HG03064 (cell line): ENCODE measurements at regions not wholly inside any gene's neighbourhood (a gene's known extent, or its start where the extent isn't known, plus 50 kb on each side); places are given as distances from the start of the nearest gene placed in this dataset.

Experiments
- ATAC-seq: cut with Tn5 transposase; IDR thresholded peaks from one replicate; pipeline ENCODE4 v1.9.1; 2021; ENCODE audit warnings: low read depth; ENCODE audit not compliant: unreplicated experiment

DNA sequence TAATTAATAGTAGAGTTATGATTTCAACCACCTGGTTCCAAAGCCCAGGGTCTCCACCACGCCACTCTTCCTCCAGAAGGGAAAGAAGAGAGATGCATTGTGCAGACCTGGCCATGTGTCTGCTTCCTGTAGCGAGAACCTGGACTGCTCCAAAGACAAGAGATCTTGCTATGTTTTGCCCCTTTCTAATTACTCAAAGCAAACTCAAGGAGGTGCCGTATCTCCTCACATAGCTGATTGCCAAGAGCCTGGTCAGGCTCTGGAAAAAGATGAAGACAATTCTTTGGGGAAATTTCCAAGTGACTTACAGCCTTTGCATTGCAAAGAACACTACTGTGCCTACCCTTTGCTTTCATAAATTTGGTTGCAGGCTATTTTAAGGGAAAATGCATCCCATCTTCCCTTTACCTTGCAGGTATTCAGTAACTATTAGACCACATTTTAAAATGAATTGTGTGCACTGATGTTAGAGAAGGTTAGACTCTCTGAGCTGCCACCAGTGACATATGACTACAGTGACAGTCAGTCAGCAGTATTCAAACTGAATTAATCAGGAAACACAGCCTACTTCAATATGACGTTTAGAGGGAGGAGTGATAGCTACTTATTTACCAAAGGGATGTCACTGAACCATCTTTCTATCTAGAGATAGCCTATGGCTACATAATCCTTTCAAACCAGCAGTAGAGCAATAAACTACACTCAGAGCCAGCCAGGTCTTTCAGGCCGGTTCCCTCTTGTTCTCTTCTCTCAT lies 842.1 kb upstream of the FANCL start:
- ATAC-seq = no peak

- no peak for ATAC-seq
Observed at GRCh38 chr2:59082657-59083056, 841.5 kb upstream of the FANCL start.

- no peak for ATAC-seq
Observed at GRCh38 chr2:59080451-59081181, 839.5 kb upstream of the FANCL start.

GRCh38 chr2:59077981-59078531 lies 836.9 kb upstream of the FANCL start:
- no peak for ATAC-seq

DNA sequence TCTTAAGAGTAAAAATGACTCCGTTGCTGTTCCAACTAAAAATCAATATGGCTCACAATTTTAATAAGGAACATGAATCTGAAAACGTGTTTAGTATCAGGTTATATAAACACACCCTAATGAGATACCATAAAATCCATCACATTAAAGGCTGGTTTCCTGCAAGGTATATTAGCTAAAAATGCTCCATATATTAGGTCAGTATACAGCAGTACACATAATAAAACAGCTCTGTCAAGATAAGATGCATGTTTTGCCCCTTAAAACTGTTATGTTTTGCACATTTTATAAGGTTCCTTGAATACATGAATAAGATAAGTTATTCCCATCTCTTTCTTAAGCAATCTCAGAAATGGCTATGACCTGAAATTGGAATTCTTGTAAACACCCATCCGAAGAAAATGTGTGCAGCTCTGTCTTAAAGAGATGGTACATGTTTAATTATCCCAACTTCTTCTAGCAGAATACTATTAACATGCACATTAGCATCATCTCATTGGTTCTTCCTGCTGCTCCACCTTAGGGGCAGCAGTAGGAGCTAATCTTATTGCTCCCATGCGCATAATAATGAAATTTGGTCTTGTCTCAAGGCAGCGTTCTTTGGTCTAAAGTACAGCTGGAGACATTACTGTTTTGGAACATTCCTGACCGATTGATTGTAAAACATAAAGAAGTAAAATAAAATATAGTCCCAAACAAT lies 836.1 kb upstream of the FANCL start:
- no peak for ATAC-seq

DNA sequence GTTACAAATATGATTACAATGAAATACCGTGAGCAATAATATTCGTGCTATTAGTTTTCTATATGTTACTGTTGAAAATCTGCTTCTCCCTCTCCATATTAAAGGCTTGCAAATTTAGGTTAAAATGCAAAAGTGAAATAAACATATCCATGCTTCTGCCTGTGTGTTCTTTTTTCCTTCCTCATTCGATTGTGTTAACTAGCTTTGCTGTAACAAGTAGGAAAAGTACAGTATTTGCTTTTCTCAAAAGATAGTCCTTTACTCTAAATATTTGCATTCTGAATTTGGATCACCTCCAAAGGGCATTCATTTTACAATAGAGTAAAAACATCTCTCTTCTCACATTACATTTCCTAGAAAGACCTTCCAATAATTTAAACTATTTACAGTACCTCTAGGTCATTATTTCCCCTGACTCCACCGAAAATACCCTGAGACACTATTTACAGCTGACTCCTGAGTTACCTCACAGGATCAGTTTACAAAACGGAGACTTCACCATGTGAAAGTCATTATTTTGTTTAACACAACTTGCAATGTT lies 835.0 kb upstream of the FANCL start:
- ATAC-seq = no peak

GRCh38 chr2:59074071-59074470 lies 832.9 kb upstream of the FANCL start:
- ATAC-seq = no peak

DNA sequence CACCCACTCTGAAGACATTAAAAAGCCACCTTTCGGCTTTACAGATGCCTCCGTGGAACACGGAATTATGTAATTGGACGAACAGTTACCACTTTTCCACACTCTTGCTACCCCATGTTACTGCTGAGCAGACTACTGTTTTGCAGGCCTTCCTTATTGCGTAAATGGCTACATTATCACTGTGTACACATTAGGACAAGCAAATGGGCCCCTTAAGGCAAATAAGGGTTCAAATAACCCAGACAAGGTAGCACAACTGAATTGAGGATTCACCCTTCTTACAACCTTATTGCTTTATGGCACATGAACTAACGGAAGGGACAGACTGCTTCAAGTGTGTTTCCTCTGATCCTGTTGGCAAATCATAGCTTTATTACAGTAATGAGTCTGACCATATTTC lies 832.2 kb upstream of the FANCL start:
- no peak for ATAC-seq

GRCh38 chr2:59068255-59068654 lies 827.1 kb upstream of the FANCL start:
- no peak for ATAC-seq

DNA sequence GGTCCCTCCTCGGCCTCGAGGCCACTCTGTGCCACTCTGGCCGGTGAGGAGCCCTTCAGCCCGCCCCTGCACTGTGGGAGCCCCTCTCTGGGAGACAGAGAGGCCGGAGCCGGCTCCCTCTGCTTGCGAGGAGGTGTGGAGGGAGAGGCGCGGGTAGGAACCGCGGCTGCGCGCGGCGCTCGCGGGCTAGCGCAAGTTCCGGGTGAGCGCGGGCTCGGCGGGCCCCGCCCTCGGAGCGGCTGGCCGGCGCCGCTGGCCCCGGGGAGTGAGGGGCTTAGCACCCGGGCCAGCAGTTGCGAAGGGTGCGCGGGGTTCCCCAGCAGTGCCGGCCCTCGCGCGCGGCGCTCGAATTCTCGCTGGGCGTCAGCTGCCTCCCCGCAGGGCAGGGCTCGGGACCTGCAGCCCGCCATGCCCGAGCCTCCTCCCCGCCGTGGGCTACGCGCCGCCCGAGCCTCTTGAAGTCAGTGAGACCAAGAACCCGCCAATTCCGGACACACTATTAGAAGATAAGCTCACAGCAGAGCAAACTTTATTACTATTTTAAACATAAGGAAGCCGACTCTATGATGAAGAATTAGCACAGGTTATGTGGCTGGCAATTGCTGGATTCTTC lies 825.8 kb upstream of the FANCL start:
- no peak for ATAC-seq

DNA sequence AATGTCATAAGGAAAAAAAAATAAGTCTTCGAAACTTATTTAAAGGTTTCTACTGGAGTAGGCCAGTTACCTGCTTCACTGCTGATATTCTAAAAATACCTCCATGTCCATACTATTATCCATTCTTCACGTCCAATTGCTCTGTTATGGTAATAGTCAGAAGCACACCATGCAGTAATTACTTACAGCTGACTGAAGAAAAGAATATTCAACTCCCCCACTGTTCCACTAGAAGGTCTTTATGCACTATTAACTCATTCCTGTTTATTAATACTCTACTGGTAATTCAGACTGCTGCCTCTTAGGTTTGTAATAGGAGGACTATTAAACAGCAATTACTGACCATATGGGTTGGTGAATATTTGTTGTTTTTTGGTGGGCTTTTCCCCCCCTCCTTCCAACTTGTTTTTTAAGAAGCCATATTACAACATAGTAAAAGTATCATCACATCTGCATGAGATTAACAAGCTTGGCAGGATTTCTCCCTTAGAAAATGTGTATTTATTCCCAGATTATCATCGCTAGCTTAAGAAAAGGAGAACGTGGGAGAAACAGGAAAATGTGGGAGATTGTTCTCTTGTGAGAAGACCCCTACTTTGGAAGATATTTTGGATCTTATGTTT lies 806.4 kb upstream of the FANCL start:
- ATAC-seq = no peak

DNA sequence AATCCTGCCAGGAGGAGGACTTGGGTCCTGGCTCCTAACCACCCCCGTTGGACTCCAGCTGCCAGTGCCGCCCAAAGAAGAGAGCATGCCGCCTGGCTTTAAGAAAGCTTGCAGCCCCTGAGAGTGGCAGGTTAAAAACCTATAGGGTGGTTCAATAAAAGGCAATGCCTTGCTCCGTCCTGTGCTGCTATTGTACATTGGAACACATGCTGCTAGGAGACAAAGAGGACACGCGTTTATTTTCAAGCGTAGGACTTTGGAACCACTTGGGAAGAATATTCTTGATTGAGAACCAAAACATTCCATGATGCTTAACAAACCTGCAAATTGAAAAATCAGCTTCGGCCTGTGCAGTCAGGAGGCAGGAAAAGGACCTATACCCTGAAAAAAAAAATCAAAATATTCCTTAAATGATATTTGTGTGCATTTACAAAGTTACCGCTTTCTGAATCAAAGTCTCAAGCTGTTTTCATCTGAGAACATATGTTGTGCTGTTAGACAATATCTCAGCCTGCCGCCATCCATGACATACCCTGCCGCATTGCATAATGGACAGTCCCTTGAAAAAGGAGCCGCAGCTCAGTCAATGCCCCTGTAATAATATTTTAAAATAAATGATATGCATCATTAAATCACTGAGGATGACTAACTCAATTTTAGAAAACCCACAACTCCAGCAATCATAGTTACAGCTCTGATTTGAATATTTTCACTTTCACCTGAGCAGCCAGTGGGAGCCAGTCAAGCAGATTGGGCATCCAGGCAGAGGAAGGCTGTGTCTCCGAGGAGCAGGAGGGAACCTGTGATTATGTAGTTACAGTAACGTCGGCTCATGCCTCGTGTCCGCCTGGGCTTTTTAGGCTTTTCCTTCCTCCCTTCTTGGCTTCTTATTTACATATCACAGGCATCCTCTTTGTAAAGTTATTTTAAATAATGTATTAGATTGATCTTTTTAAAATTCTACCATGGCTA lies 805.6 kb upstream of the FANCL start:
- no peak for ATAC-seq

- no peak for ATAC-seq
Observed at GRCh38 chr2:59044736-59045135, 803.6 kb upstream of the FANCL start.

DNA sequence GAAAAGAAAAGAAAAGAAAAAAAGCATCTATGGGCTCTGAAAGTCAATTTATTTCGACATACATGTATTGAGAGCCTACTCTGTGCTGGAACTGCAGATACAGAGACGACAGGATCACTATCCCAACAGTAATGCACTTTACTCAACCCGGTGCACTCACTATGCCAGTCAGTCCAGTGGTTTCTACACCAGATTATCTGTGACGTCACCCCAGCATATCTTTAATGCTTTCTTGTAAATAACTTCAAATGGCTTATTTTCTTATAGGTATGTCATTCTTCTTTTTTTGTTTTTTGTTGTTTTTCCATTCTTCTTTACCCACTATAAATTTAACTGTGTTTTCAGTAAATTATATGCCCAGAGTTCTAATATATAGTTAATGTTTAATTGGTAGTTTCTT lies 800.0 kb upstream of the FANCL start:
- no peak for ATAC-seq

- ATAC-seq = no peak
Observed at GRCh38 chr2:59034837-59035236, 793.7 kb upstream of the FANCL start.

GRCh38 chr2:59034106-59034505 lies 793.0 kb upstream of the FANCL start:
- ATAC-seq = no peak

DNA sequence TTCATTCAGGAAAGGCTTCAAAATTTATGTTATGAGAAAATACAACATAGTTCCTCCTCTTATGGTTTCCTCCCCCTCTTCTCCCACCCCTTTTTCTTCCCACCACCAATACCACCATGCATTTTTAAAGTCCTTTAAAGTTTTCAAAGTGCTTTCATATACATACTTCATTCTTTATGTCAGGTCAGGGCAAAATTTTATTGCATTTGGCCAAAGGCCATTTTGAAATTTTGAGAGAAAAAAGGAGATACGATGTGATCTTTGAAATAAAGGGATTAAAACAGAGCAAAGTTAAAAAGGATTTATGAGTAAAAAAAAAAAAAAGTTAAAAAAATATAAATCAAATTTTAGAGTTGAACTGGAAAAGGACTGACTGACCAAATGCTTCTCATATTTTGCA lies 792.5 kb upstream of the FANCL start:
- ATAC-seq = no peak

DNA sequence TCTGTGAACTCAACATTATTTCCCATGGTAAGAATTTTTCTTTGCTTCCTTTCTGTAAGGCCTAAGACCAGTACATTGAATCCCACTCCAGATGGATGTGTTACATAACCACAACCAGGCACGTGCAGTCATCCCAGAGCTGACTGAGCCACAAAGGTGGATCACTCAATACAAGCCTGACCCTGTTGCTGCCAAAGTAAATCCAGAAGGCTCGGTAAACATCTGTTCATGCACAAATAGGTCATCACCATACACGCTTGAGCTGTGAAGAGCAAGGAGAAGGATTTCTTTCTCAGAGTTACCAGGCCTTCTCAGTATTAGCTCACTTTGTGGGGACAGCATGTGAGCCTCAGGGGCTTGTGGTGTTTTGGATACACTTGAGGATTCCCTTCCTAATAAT lies 791.4 kb upstream of the FANCL start:
- ATAC-seq = no peak

DNA sequence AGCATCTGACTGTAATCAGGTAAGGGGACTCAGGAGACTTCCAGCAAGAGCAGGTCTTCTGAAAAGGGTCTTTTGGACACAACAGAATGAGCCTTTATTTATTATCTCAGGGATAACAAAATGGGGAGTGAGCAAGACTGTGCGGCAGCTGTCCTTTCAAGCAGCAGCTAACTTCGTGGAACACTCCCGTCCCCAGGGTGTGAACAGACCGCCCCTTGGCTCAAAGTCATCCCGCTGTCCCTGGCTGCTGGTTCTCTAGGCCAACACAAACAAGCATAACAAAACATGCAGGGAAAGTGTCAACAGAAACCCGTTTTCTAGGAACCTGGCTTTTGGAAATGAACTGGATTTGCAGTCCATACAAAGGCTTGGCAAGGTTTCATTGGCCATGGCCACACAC lies 787.9 kb upstream of the FANCL start:
- ATAC-seq = no peak
